Non-pigmented ciliary epithelial cell (primary cell): ENCODE measurements at regions not wholly inside any gene's neighbourhood (a gene's known extent, or its start where the extent isn't known, plus 50 kb on each side); places are given as distances from the start of the nearest gene placed in this dataset.
"Not testable (repeated sequence)": the region's sequence is repeated elsewhere in the genome, so short reads cannot be mapped to it uniquely, and the experiment has no call there.

Experiments
- DNase-seq: peaks from one replicate; pipeline ENCODE4 v3.0.0-alpha.2; 2010; ENCODE audit warnings: low read depth

- no peak for DNase-seq
Measured at GRCh38 chr10:125455431-125455830, 227.5 kb downstream of the TEX36 start.

- DNase-seq, result no peak
Measured at GRCh38 chr10:125451319-125451718, 231.6 kb downstream of the TEX36 start.

- no peak for DNase-seq
Measured at GRCh38 chr10:125450218-125450617, 232.7 kb downstream of the TEX36 start.

- no peak for DNase-seq
Measured at GRCh38 chr10:125449571-125449970, 233.4 kb downstream of the TEX36 start.

GRCh38 chr10:125448596-125448995, 234.4 kb downstream of the TEX36 start:
- DNase-seq, result no peak

- DNase-seq, result no peak
Measured at GRCh38 chr10:125444790-125445189, 238.2 kb downstream of the TEX36 start.

- peak; percentile 19 for DNase-seq
Measured at GRCh38 chr10:125442856-125443540, 240.0 kb downstream of the TEX36 start.

- DNase-seq, result no peak
Measured at GRCh38 chr10:125441151-125441550, 241.8 kb downstream of the TEX36 start.

- DNase-seq, result no peak
Measured at GRCh38 chr10:125431149-125431548, 251.8 kb downstream of the TEX36 start.

GRCh38 chr10:125428054-125428453, 254.9 kb downstream of the TEX36 start:
- no peak for DNase-seq

GRCh38 chr10:125424191-125424847, 258.6 kb downstream of the TEX36 start:
- DNase-seq, result no peak

GRCh38 chr10:125423569-125423968, 259.4 kb downstream of the TEX36 start:
- no peak for DNase-seq

GRCh38 chr10:125419831-125420230, 259.5 kb upstream of the CTBP2 start:
- no peak for DNase-seq

GRCh38 chr10:125419146-125419545, 258.8 kb upstream of the CTBP2 start:
- no peak for DNase-seq

GRCh38 chr10:125417605-125418004, 257.2 kb upstream of the CTBP2 start:
- DNase-seq, result no peak

- DNase-seq, result no peak
Measured at GRCh38 chr10:125415964-125416363, 255.6 kb upstream of the CTBP2 start.

- no peak for DNase-seq
Measured at GRCh38 chr10:125415006-125415633, 254.8 kb upstream of the CTBP2 start.

GRCh38 chr10:125411724-125412123, 251.4 kb upstream of the CTBP2 start:
- peak; percentile 78 for DNase-seq

GRCh38 chr10:125409756-125410155, 249.4 kb upstream of the CTBP2 start:
- DNase-seq, result no peak

- DNase-seq, result no peak
Measured at GRCh38 chr10:125407557-125407956, 247.2 kb upstream of the CTBP2 start.

- DNase-seq, result no peak
Measured at GRCh38 chr10:125407000-125407502, 246.7 kb upstream of the CTBP2 start.

GRCh38 chr10:125404902-125405301, 244.5 kb upstream of the CTBP2 start:
- DNase-seq, result not testable (repeated sequence)

GRCh38 chr10:125401462-125401861, 241.1 kb upstream of the CTBP2 start:
- no peak for DNase-seq
